GM13976 (cell line): ENCODE measurements at regions not wholly inside any gene's neighbourhood (a gene's known extent, or its start where the extent isn't known, plus 50 kb on each side); places are given as distances from the start of the nearest gene placed in this dataset.

ENCODE experiments used
- DNase-seq: peaks from one replicate; pipeline ENCODE4 v3.0.0; 2012; ENCODE audit warnings: low spot score
- in situ Hi-C: fragments of 300-500 bp; cut with MboI; formaldehyde crosslinking; loops from one replicate; pipeline ENCODE4 v1.12.0; 2022; ENCODE audit warnings: low sequenced_read_pairs, mixed read lengths, inconsistent platforms; ENCODE audit not compliant: unreplicated experiment
- TF ChIP-seq, protein P1 (sequence below): IDR thresholded peaks from 2 replicates; pipeline ENCODE4 v1.5.1; 2012; ENCODE audit warnings: borderline replicate concordance, mild to moderate bottlenecking; ENCODE audit not compliant: insufficient read depth; ENCODE audit errors: extremely low read depth, missing control alignments, control extremely low read depth

DNA sequence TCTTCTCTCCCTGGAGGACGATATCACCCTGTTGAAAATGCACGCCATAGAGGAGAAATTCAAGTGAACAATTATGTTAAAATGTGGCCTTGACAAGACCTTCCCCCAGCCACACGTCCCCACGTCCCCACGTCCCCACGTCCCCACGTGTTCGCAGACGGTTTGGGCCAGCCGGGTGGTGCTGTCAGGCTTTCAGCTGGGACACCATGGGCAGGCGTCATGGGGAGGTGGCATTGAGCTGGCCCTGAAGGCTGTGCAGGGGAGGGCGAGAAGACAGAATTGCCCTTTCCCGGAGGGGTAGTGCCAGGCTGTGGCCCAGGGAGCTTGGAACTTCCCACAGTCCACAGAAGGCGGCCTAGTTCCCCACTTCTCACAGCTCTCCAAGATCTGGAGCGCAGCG is 240.7 kb upstream of the RAB6C start:
- DNase-seq = no peak
- in situ Hi-C loops = no loop called here
- TF ChIP-seq, protein P1, sequence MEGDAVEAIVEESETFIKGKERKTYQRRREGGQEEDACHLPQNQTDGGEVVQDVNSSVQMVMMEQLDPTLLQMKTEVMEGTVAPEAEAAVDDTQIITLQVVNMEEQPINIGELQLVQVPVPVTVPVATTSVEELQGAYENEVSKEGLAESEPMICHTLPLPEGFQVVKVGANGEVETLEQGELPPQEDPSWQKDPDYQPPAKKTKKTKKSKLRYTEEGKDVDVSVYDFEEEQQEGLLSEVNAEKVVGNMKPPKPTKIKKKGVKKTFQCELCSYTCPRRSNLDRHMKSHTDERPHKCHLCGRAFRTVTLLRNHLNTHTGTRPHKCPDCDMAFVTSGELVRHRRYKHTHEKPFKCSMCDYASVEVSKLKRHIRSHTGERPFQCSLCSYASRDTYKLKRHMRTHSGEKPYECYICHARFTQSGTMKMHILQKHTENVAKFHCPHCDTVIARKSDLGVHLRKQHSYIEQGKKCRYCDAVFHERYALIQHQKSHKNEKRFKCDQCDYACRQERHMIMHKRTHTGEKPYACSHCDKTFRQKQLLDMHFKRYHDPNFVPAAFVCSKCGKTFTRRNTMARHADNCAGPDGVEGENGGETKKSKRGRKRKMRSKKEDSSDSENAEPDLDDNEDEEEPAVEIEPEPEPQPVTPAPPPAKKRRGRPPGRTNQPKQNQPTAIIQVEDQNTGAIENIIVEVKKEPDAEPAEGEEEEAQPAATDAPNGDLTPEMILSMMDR = no peak

- DNase-seq = no peak
- TF ChIP-seq, protein P1 = no peak
- in situ Hi-C loops = no loop called here
These were observed 239.0 kb upstream of the RAB6C start for GRCh38 chr2:129740504-129740903.

DNA sequence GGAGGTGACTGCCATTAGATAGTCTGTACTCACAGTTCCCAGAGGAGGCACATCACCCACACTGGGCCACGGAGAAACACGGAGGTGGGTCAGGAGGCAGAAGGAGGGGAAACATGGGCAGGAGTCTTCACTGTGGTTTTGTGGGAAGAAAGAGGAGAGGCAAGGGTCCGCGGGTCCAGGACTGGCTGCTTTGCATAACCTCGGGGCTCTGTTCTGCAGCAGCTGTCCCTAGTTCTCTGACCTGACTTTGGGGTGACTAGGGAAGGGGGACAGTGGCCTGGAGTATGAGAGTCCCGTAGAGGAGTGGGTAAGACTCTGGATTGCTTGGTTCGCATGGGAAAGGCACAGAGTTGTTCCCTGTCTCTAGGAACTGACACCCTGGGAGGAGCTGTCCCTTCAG is 238.3 kb upstream of the RAB6C start:
- TF ChIP-seq, protein P1 = no peak
- in situ Hi-C loops = no loop called here
- DNase-seq = no peak

- TF ChIP-seq, protein P1 = no peak
- in situ Hi-C loops = no loop called here
- DNase-seq = no peak
These were observed 237.8 kb upstream of the RAB6C start for GRCh38 chr2:129741623-129742022.

- in situ Hi-C loops = no loop called here
- TF ChIP-seq, protein P1 = no peak
- DNase-seq = no peak
These were observed 236.9 kb upstream of the RAB6C start for GRCh38 chr2:129742415-129743180.

DNA sequence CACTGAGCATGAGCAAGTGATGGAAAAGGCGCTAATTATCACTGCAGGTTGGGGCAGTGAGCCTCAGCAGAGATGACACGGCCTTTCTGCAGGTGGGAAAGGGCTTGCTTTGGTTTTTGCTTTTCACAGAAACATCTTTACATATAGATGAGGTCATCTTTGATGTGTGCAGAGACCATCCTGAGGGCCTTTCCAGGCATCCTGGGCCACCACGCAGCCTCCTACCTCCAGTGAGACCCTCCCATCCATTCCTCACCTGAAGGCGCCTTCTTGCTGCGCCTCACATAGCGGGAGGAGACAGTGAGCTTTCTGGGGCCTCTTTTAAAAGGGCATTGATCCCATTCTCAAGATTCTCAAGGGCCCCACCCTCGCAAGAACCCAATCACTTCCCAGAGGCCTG is 235.3 kb upstream of the RAB6C start:
- no peak for DNase-seq
- in situ Hi-C loops = no loop called here
- TF ChIP-seq, protein P1 = no peak
